Breast epithelium (tissue), 4 donors: ENCODE measurements at regions not wholly inside any gene's neighbourhood (a gene's known extent, or its start where the extent isn't known, plus 50 kb on each side); places are given as distances from the start of the nearest gene placed in this dataset.

Source experiments
- DNase-seq, 2 donors: peaks; one replicate each; pipeline ENCODE4 v3.0.0-alpha.2; 2019; ENCODE audit warnings: low spot score in 2 of 2
- H3K27ac ChIP-seq, 2 donors: fragments of 200-600 bp; sonication (generic) in 1 of 2; one replicate each; pipeline ENCODE4 v1.5.1; 2016 to 2019; ENCODE audit warnings: mild to moderate bottlenecking in 1 of 2
- H3K27me3 ChIP-seq, 2 donors: fragments of 200-600 bp; sonication (generic) in 1 of 2; one replicate each; pipeline versions ENCODE4 v1.5.1 to v1.6.0; 2017 to 2019; ENCODE audit warnings: control low read depth in 1 of 2, mild to moderate bottlenecking in 1 of 2
- H3K36me3 ChIP-seq: fragments of 200-600 bp; one replicate; pipeline ENCODE4 v1.5.1; 2019
- H3K4me1 ChIP-seq, 2 donors: fragments of 200-600 bp; sonication (generic); one replicate each; pipeline ENCODE4 v1.5.1; 2016 to 2019; ENCODE audit warnings: control low read depth in 1 of 2
- H3K4me3 ChIP-seq, 3 donors: fragments of 200-600 bp; sonication (generic); 1 replicate in 2 of 3; 2 replicates in 1 of 3; pipeline ENCODE4 v1.5.1; 2016 to 2019; ENCODE audit warnings: mild to moderate bottlenecking in 3 of 3, moderate library complexity in 2 of 3
- H3K9me3 ChIP-seq, 2 donors: fragments of 200-600 bp; sonication (generic) in 1 of 2; one replicate each; pipeline ENCODE4 v1.5.1; 2016 to 2019; ENCODE audit warnings: control low read depth in 1 of 2
- CTCF ChIP-seq, 3 donors: fragments of 450-650 bp; IDR thresholded peaks; one replicate each; pipeline ENCODE4 v1.5.1; 2016 to 2017; ENCODE audit warnings: antibody characterized with exemption in 3 of 3, mild to moderate bottlenecking in 3 of 3, moderate library complexity in 3 of 3
- POLR2A ChIP-seq: fragments of 450-650 bp; IDR thresholded peaks from one replicate; pipeline ENCODE4 v1.6.1; 2016; ENCODE audit warnings: antibody characterized with exemption, mild to moderate bottlenecking, moderate library complexity
- POLR2AphosphoS5 ChIP-seq, 3 donors: sonication (generic); formaldehyde crosslinking; IDR thresholded peaks; one replicate each; pipeline ENCODE4 v1.6.1; 2017; ENCODE audit warnings: antibody characterized with exemption in 3 of 3
- intact Hi-C: fragments of 100-400 bp; cut with DNase I; formaldehyde crosslinking; loops from one replicate; pipeline ENCODE4 v1.15.1; 2023; ENCODE audit warnings: low total_unique reads

- intact Hi-C loops, result no loop called here
- Histone ChIP-seq H3K27me3 (no peaks in the 10 kb centered on the region), H3K9me3 (no peaks in the 10 kb centered on the region), H3K27ac (no peak overlapping the region), H3K4me3 (no peak overlapping the region), H3K36me3 (no peaks in the 10 kb centered on the region), H3K4me1 (no peaks in the 10 kb centered on the region)
- DNase-seq, result no peak
- TF ChIP-seq POLR2A (no peak), POLR2AphosphoS5 (IDR thresholded peaks at IDR 0.05) (no peak), CTCF (IDR thresholded peaks at IDR 0.05) (no peak)
Measured at GRCh38 chr6:163948250-163948649, 533.7 kb downstream of the QKI start.

- H3K9me3 ChIP-seq, result no peaks in the 10 kb centered on the region
- H3K4me1 ChIP-seq, result no peaks in the 10 kb centered on the region
- H3K4me3 ChIP-seq, result no peak overlapping the region
- H3K27ac ChIP-seq, result peak overlapping the region in 1 of 2 donors; percentile 5
- intact Hi-C loops, result no loop called here
- H3K36me3 ChIP-seq, result no peaks in the 10 kb centered on the region
- H3K27me3 ChIP-seq, result no peaks in the 10 kb centered on the region
- no peak for DNase-seq
- TF ChIP-seq POLR2A (no peak), CTCF (IDR thresholded peaks at IDR 0.05) (no peak), POLR2AphosphoS5 (IDR thresholded peaks at IDR 0.05) (no peak)
Measured at GRCh38 chr6:163947276-163947675, 532.8 kb downstream of the QKI start.

GRCh38 chr6:163946437-163946836 lies 531.9 kb downstream of the QKI start:
- DNase-seq, result no peak
- Histone ChIP-seq H3K27me3 (no peaks in the 10 kb centered on the region), H3K4me3 (peak overlapping the region in 1 of 3 donors; percentile 6), H3K36me3 (no peaks in the 10 kb centered on the region), H3K4me1 (no peaks in the 10 kb centered on the region), H3K27ac (peak overlapping the region in 1 of 2 donors; percentile 5), H3K9me3 (no peaks in the 10 kb centered on the region)
- intact Hi-C loops, result no loop called here
- no peak for TF ChIP-seq POLR2AphosphoS5 (IDR thresholded peaks at IDR 0.05)
- no peak for TF ChIP-seq CTCF (IDR thresholded peaks at IDR 0.05)
- no peak for TF ChIP-seq POLR2A

- TF ChIP-seq POLR2AphosphoS5 (IDR thresholded peaks at IDR 0.05), result no peak
- TF ChIP-seq CTCF (IDR thresholded peaks at IDR 0.05), result no peak
- no peak for TF ChIP-seq POLR2A
- intact Hi-C loops, result no loop called here
- H3K4me3 ChIP-seq, result no peak overlapping the region
- no peaks in the 10 kb centered on the region for H3K4me1 ChIP-seq
- H3K9me3 ChIP-seq, result no peaks in the 10 kb centered on the region
- peak in 1 of 2 donors; percentile 30 for DNase-seq
- H3K27me3 ChIP-seq, result no peaks in the 10 kb centered on the region
- H3K36me3 ChIP-seq, result no peaks in the 10 kb centered on the region
- H3K27ac ChIP-seq, result peak overlapping the region in 1 of 2 donors; percentile 45
Measured at GRCh38 chr6:163945808-163946207, 531.3 kb downstream of the QKI start.

GRCh38 chr6:163944897-163945296 lies 530.4 kb downstream of the QKI start:
- intact Hi-C loops, result no loop called here
- Histone ChIP-seq H3K4me3 (no peak overlapping the region), H3K36me3 (no peaks in the 10 kb centered on the region), H3K27me3 (no peaks in the 10 kb centered on the region), H3K4me1 (no peaks in the 10 kb centered on the region), H3K27ac (no peak overlapping the region), H3K9me3 (no peaks in the 10 kb centered on the region)
- TF ChIP-seq POLR2A, result no peak
- TF ChIP-seq CTCF (IDR thresholded peaks at IDR 0.05), result no peak
- no peak for TF ChIP-seq POLR2AphosphoS5 (IDR thresholded peaks at IDR 0.05)
- no peak for DNase-seq
